Muscle layer of colon (tissue), 2 donors: ENCODE measurements at regions not wholly inside any gene's neighbourhood (a gene's known extent, or its start where the extent isn't known, plus 50 kb on each side); places are given as distances from the start of the nearest gene placed in this dataset.

Experiments used
- H3K27ac ChIP-seq: one replicate; pipeline ENCODE4 v1.7.0; 2013; ENCODE audit warnings: low read depth, mild to moderate bottlenecking, low read length, moderate library complexity
- H3K27me3 ChIP-seq, 2 donors: one replicate each; pipeline ENCODE4 v1.7.0; 2013; ENCODE audit warnings: low read length in 2 of 2, mild to moderate bottlenecking in 2 of 2; ENCODE audit not compliant: insufficient read depth in 2 of 2, control insufficient read depth in 1 of 2
- H3K36me3 ChIP-seq: one replicate; pipeline ENCODE4 v1.7.0; 2013; ENCODE audit warnings: mild to moderate bottlenecking, low read length; ENCODE audit not compliant: insufficient read depth
- H3K4me1 ChIP-seq: one replicate; pipeline ENCODE4 v1.7.0; 2013; ENCODE audit warnings: mild to moderate bottlenecking, low read length; ENCODE audit not compliant: insufficient read depth
- H3K4me3 ChIP-seq, 2 donors: one replicate each; pipeline ENCODE4 v1.7.0; 2013; ENCODE audit warnings: low read length in 2 of 2, low read depth in 1 of 2, mild to moderate bottlenecking in 1 of 2, moderate library complexity in 1 of 2
- H3K9ac ChIP-seq: one replicate; pipeline ENCODE4 v1.7.0; 2013; ENCODE audit warnings: low read length
- H3K9me3 ChIP-seq: one replicate; pipeline ENCODE4 v1.7.0; 2013; ENCODE audit warnings: mild to moderate bottlenecking, low read length
- donor health status: abdominal sarcoma.
- donor health status: Adenocarcinoma of cecum.

DNA sequence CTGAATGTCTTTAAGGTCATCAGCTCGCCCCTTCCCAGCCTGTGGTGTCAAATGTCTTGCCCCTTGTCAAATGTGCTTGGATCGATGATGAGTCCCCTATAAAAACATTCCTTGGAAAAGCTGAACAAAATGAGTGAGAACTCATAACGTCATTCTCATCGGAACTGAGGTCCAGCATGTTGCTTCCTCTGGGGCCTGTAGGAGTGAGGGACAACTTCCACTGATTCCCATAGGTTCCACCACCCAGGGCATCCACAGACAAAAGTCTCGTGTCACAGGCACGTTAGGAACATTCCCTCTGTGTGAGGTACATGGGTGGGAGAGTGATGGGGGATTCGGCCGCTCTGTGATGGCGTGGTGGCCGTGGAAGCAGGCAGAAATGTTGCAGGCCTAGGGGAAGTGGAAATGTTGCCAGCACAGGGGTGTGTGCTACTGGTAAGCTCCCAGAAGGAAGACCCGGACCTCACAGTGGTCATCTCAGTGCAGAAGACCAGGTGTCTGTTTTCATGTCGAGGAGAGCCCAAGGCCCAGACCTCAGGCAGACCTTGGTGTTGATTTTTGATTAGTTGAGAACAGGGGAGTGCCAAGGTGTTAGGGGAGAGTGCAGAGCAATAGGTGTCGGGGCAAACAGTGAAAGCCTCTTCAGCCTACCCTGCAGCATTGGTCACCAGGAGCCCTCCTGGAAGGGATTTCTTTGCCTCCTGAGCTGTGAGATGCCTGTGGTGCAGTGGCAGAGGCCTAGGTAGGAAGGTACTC lies 96.8 kb downstream of the SNRPN start:
- Histone ChIP-seq H3K4me1 (no peaks in the 10 kb centered on the region), H3K9me3 (peaks cover 85% of the 10 kb centered on the region), H3K4me3 (peak overlapping the region in 1 of 2 donors; percentile 51), H3K36me3 (peaks cover 60% of the 10 kb centered on the region), H3K27ac (no peak overlapping the region), H3K9ac (no peak overlapping the region), H3K27me3 (no peaks in the 10 kb centered on the region)

DNA sequence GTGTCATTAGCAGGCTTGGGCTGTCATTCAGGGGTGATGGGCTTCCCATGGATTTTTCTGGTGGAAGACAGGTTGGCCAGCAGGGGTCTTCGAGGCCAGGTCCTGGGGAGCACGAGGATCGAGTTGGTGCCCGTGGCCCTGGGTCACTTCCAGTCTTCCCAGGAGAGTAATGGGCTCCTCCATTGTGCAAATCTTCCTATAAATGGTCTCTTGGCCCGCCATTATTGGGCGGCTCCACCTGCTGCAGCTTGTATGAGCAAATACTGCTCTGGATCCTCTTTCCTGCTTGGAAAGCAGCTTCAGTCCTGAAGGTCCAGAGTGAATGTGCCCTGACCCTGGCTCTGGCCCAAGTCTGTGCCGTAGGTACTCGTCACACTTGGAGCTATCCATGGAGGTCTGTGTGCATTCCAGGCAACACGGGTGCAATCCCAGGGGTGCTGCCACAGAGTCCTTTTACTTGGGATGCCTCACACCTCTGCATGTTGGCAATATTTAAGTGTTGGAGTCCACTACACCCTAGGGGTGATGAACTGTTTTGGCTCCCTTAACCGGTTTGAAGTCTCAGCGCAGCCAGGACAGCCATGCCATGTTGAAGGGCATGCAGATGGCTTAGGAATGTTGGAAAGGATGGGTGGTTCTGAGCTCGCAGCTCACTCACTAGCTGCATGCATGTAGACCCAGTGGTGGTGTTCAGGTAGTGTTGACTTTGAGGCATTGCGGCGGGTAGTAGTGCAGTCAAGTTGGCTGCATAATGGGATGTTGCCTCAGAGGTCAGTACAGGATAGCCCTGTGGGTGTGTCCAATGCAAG lies 97.6 kb downstream of the SNRPN start:
- Histone ChIP-seq H3K36me3 (peaks cover 62% of the 10 kb centered on the region), H3K4me3 (peak overlapping the region in 1 of 2 donors; percentile 51), H3K9me3 (peaks cover 86% of the 10 kb centered on the region), H3K4me1 (no peaks in the 10 kb centered on the region), H3K9ac (no peak overlapping the region), H3K27me3 (no peaks in the 10 kb centered on the region), H3K27ac (no peak overlapping the region)

DNA sequence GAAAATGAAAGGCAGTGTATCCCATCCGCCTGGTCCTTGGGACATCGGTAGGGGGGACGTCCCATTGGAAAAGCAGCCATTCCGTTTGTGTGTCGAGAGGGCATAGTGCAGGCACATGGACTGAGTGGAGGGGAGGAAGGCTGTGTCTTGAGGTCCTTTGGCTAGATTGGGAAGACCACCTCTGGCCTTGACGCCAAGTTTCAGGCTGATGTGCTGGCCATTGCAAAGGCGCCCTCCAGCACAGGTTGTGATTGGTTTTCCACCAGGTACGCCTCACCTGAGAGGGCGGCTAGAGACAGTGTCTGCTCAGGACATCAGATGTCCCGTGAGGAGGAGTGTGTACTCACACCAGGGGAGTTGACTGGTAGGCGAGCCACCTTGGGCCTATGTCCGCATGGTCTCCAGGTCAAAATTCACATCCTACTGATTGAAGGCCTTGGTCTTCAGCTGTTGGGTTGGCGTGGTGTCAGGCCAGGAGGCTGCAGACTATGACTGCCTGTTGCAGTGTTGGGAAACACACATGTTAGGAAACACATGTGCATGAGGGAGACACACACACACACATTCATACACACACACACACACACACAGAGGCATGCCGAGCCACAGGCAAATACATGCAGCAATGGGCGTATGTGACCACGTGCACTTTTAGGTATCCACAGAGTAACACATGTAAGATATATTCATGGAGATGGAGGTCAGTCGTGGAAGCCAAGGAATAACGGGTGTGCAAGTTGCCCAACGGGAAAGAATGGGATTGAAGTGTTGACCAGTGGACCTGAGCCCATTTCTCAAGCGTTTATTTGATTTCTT lies 98.4 kb downstream of the SNRPN start:
- Histone ChIP-seq H3K9me3 (peaks cover 86% of the 10 kb centered on the region), H3K9ac (no peak overlapping the region), H3K27me3 (no peaks in the 10 kb centered on the region), H3K4me3 (peak overlapping the region in 1 of 2 donors; percentile 51), H3K27ac (no peak overlapping the region), H3K36me3 (peaks cover 69% of the 10 kb centered on the region), H3K4me1 (no peaks in the 10 kb centered on the region)

DNA sequence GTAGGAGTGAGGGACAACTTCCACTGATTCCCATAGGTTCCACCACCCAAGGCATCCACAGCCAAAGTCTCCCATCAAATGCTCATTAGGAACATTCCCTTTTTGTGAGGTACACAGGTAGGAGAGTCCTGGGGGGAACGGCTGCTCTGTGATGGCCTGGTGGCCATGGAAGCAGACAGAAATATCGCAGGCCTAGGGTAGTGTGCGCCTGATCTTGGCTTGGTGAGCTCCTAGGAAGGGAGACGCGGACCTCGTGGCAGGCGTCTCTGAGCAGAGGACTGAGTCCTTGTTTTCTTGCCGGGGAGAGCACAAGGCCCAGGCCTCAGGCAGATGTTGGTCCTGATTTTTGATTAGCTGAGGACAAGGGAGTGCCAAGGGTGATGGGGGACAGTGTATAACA lies 99.5 kb downstream of the SNRPN start:
- Histone ChIP-seq H3K36me3 (peaks cover 77% of the 10 kb centered on the region), H3K9me3 (peaks cover 97% of the 10 kb centered on the region), H3K9ac (no peak overlapping the region), H3K4me1 (no peaks in the 10 kb centered on the region), H3K27me3 (no peaks in the 10 kb centered on the region), H3K27ac (no peak overlapping the region), H3K4me3 (no peak overlapping the region)

DNA sequence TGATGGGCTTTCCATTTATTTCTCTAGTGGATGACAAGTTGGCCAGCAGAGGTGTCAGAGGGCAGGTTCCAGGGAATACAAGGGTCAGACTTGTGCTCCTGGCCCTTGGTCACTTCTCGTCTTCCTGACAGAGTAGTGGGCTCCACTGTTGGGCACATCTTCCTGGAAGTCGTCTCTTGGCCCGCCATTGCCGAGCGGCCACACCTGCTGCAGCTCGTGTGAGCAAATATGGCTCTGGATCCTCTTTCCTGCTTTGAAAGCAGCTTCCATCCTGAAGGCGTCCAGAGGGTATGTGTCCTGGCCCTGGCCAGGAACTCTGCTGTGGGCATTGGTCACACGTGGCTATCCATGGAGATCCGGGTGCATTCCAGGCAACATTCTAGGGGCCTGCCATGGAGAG lies 100.2 kb downstream of the SNRPN start:
- H3K4me3 ChIP-seq, result peak overlapping the region in 1 of 2 donors; percentile 16

DNA sequence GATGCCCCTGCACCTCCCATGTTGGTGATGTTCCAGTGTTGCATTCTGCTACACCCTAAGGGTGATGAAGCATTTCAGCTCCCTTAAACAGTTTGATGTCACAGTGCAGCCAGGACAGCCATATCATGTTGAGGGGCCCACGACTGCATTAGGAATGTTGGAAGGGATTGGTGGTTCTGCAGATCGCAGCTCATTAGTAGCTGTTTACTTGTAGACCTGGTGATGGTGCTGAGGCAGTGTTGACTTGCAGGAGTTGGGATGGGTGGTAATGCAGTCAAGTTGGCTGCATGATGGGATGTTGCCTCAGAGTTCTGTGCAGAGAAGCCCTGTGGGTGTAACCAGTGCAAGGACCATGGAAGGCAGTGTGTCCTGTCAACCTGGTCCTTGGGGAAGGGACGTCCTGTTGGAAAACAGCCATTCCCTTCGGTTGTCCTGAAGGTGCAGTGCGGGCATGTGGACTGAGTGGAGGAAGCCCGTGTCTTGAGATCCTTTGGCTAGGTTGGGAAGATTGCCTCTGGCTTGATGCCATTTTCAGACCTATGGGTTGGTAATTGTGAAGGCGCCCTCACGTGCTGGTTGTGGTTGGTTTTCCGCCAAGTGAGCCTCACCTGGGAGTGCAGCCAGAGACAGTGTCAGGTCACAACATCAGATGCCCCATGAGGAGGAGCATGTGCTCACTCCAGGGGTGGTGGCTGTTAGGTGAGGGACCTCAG lies 100.7 kb downstream of the SNRPN start:
- Histone ChIP-seq H3K4me3 (peak overlapping the region; percentile 16 to 21), H3K4me1 (no peaks in the 10 kb centered on the region), H3K9ac (no peak overlapping the region), H3K27ac (no peak overlapping the region), H3K9me3 (peaks cover 98% of the 10 kb centered on the region), H3K36me3 (peaks cover 82% of the 10 kb centered on the region), H3K27me3 (no peaks in the 10 kb centered on the region)

More for the DNA sequence above, 100.2 kb downstream of the SNRPN start:
- Histone ChIP-seq H3K27me3 (no peaks in the 10 kb centered on the region), H3K9me3 (peaks cover 98% of the 10 kb centered on the region), H3K4me1 (no peaks in the 10 kb centered on the region), H3K9ac (no peak overlapping the region), H3K36me3 (peaks cover 82% of the 10 kb centered on the region), H3K27ac (no peak overlapping the region)

DNA sequence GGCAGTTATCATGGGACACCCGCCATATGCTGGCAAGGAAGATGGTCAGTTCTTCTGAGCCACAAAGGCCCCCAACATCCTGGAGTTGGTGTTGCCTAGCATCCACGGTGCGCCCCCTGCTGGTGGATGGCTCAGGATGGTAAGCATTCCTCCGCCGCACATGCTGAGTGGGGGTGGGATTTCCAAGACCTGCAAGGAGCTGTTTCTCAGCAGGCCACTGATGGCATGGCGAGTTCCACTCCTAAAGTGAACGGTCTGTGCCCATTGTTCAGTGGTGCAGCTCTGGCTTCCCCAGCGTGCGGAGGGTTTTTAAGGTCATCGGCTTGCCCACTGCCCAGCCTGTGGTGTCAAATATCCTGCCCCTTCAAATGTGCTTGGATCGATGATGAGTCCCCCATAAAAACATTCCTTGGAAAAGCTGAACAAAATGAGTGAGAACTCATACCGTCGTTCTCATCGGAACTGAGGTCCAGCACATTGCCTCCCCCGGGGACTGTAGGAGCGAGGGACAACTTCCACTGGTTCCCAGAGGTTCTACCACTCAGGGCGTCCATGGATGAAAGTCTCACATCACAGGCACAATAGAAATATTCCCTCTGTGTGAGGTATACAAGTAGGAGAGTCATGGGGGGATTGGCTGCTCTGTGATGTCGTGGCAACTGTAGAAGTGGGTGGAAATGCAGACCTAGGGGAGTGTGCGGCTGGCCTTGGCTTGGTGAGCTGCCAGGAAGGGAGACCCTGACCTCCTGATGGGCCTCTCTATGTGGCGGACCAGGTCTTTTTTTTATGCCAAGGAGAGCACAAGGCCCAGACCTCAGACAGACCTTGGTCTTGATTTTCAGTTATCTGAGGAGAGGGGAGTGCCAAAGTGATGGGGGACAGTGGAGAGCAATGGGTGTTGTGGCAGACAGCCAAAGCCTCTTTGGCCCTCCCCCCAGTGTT lies 102.0 kb downstream of the SNRPN start:
- no peaks in the 10 kb centered on the region for H3K27me3 ChIP-seq
- H3K9ac ChIP-seq, result no peak overlapping the region
- H3K36me3 ChIP-seq, result peaks cover 82% of the 10 kb centered on the region
- H3K9me3 ChIP-seq, result peaks cover 98% of the 10 kb centered on the region
- H3K4me3 ChIP-seq, result peak overlapping the region in 1 of 2 donors; percentile 16
- no peak overlapping the region for H3K27ac ChIP-seq
- H3K4me1 ChIP-seq, result no peaks in the 10 kb centered on the region

DNA sequence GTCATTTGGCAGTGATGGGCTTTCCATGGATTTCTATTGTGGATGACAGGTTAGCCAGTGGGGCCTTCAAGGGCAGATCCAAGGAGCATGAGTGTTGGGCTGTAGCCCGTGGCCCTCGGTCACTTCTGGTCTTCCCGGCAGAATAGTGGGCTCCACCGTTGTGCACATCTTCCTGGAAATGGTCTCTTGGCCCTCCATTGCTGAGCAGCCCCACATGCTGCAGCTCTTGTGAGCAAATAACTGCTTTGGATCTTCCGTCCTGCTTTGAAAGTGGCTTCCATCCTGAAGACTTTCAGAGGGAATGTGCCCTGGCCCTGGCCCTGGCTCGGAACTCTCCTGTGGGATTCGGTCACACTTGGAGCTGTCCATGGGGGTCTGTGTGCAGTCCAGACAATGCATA lies 102.8 kb downstream of the SNRPN start:
- no peak overlapping the region for H3K27ac ChIP-seq
- H3K36me3 ChIP-seq, result peaks cover 87% of the 10 kb centered on the region
- no peaks in the 10 kb centered on the region for H3K4me1 ChIP-seq
- H3K27me3 ChIP-seq, result no peaks in the 10 kb centered on the region
- H3K9ac ChIP-seq, result no peak overlapping the region
- H3K9me3 ChIP-seq, result peaks cover 98% of the 10 kb centered on the region
- peak overlapping the region in 1 of 2 donors; percentile 16 for H3K4me3 ChIP-seq

DNA sequence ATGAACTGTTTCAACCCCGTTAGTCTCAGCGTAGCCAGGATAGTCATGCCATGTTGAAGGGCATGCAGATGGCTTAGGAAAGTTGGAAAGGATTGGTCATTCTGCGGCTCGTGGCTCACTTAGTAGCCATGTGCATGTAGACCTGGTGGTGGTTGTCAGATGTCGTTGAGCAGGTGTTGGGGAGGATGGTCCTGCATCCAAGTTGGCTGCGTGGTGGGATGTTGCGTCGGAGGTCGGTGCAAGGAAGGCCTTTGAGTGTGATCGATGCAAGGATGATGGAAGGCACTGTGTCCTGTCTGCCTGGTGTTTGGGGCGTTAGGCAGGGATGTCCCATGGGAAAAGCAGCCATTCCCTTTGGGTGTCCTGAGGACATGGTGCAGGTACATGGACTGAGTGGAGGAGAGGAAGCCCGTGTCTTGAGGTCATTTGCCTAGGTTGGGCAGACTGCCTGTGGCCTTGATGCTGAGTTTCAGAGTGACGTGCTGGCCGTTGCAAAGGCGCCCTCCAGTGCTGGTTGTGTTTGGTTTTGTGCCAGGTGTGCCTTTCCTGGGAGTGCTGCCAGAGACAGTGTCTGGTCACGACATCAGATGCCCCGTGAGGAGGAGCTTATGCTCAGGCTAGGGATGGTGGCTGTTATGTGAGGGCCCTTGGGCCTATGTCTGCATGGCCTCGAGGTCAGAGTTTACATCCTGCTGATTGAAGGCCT lies 103.4 kb downstream of the SNRPN start:
- Histone ChIP-seq H3K9ac (no peak overlapping the region), H3K36me3 (peaks cover 91% of the 10 kb centered on the region), H3K27ac (no peak overlapping the region), H3K4me1 (no peaks in the 10 kb centered on the region), H3K4me3 (peak overlapping the region in 1 of 2 donors; percentile 16), H3K27me3 (no peaks in the 10 kb centered on the region), H3K9me3 (peaks cover 98% of the 10 kb centered on the region)
